GM21447 (cell line): ENCODE measurements at regions not wholly inside any gene's neighbourhood (a gene's known extent, or its start where the extent isn't known, plus 50 kb on each side); places are given as distances from the start of the nearest gene placed in this dataset.

Source experiments
- ATAC-seq: cut with Tn5 transposase; IDR thresholded peaks from one replicate; pipeline ENCODE4 v1.9.1; 2021; ENCODE audit not compliant: unreplicated experiment

DNA sequence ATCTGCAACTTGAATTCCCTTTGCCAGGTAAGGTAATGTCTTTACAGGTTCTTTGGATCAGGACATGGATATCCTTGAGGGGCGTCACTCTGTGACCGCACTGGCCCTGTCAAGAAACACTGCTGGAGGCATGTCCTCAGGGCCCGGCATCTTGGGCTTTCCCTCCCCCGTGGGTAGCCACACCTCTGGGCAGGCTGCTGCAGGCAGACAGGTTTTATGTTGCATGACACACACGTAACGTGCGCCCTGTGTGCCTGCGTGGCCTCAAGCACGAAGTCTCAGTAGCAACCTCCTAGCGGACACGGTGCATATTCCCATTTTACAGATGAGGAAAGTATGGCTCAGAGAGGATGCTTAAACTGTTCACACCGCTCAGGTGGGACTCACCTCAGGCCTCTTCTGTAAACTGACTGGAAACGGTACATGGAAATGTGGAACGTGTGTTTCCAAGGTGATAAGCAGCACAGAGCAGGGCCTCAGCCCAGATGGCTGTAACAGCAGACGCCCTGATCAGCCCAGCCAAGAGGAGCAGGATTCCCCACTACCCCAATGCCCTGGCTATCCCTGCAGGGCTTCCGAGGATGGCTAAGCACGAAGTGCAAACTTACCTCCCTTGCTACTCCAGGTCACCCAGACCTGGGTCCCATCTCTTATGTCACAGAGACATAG is 553.6 kb downstream of the TCERG1L start:
- ATAC-seq = no peak

GRCh38 chr10:130758529-130758928 is 553.0 kb downstream of the TCERG1L start:
- ATAC-seq = no peak

DNA sequence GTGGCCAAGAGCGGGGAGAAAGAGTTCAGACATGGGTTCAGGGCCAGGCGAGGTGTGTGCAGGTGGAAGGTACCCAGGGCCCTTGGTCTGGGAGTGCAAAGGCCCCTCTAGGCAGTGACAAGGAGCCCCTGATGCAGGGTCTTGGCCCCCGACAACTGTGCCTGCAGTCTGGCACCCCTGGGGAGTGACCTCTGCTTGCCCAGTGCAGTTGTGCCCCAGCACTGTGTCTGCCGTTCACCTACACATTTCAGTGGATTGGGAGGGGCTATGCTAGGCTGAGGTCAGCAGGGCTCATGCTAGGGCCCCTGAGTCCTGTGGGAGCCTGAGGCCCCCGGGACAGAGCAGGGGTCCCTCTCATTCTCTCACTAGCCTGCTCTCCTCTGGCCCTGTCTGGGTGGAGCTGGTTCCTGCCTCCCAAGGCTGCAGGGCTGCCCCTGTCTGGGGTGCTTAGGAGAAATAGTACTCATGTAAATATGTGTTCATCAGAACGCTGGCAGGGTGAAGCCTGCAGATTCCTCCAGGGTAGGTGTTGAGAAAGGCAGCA is 550.4 kb downstream of the TCERG1L start:
- no peak for ATAC-seq

GRCh38 chr10:130761788-130762301 is 549.7 kb downstream of the TCERG1L start:
- no peak for ATAC-seq

- ATAC-seq = no peak
Measured at GRCh38 chr10:130762491-130762890, 549.0 kb downstream of the TCERG1L start.

DNA sequence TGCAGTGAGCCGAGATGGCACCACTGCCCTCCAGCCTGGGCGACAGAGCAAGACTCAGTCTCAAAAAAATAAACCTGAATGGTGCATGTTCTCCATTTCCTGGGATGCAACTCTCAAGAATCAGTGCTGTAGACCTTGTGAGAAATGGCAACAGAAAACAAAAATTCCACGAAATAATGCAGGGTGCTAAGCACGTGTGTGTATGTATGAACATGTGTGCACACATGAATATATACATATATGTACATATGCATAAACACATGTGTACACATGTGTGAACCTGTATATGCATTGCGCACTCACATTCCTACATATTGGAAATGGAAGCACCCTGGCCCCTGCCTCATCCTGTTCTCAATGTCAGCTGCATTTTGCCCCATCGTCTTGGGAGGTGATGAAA is 548.5 kb downstream of the TCERG1L start:
- no peak for ATAC-seq

- ATAC-seq = no peak
Measured at GRCh38 chr10:130763491-130763890, 548.0 kb downstream of the TCERG1L start.

DNA sequence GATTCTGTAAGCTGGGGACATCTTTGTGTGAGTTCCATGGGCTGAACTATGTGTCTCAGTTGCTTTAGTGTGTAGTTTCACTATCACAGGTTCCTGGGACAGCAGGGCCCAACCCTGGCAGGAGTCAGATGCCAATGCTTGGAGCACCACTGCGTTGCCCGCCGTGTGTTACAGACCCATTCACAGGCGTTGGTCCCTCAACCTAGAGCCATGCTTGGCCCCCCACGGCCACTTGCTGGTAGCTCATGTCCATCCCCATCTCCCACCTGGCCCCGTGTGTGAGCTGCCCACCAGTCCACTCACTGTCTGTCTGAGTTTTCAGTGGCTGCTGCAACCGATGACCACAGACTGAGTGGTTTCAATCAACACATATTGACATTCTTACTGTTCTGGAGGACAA is 546.9 kb downstream of the TCERG1L start:
- ATAC-seq = no peak

DNA sequence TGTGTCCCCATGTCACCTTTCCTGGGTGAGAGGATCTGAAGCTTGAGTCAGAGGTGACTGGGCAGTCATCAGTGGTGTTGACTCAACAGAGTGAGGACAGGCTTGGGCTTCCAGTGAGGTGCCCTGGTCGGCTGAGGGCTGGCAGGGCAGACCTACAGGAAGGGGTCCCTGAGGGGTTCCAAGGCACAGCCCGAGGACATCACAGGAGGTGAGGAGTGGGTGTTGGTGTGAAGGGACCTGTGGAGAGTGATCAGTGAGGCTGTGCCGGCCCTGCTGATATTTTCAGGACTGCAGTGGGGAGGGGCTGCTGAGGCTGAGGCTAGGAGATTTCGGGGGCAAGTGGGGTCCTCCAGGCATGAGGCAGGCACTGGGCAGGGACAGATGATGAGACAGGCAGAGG is 545.5 kb downstream of the TCERG1L start:
- no peak for ATAC-seq

- no peak for ATAC-seq
Measured at GRCh38 chr10:130767116-130767730, 544.3 kb downstream of the TCERG1L start.

GRCh38 chr10:130769146-130770017 is 542.1 kb downstream of the TCERG1L start:
- no peak for ATAC-seq

DNA sequence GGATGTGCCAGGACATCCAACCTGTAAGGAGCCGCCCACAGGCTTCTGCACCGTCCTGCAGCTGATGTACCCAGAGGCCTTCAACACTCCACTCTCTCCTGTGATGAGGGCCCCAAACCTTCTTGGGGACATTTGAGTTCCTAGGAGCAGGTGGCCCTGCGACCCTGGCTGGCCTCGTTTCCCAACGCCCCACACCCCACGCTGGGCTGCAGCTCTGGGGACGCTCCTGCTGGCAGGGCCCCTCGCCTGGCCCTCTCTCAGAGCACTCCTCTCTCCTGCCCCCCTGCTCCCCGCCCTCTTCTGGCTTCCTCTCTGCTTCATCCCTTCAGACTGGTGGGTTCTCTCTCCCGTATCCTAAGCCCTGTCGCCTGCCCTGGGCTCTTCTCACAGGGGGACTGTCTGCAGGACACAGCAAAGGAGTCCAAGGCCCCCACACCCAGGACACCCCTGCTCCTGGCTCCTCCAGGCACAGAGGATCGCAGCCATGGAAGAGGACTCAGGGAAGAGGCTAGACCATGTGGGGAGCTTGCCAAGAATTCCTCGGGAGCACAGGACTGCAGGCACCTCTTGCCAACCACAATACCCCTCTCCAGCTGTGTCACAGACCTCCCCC is 541.4 kb downstream of the TCERG1L start:
- ATAC-seq = no peak

- ATAC-seq = no peak
Measured at GRCh38 chr10:130771491-130771946, 540.0 kb downstream of the TCERG1L start.

- no peak for ATAC-seq
Measured at GRCh38 chr10:130772056-130772455, 539.5 kb downstream of the TCERG1L start.

DNA sequence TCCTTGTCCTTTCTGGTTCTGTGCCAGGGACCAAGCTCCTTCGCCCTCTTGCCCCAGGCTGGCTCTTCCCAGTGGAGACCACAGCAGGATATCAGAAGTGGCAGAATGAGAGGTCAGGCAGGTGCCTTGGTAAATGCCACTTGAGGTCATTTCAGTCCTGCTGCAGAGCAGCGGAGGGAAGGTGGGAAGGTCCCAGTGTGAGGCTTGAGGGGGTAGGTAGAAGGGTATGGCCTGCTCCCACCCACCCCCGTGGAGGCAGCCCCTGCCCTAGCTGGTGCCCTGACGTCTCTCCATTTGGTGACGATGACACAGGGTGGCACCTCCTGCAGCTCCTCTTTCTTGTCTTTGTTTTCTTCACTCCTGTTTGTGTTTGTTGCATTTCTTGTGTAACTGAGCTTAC is 538.8 kb downstream of the TCERG1L start:
- ATAC-seq = no peak

GRCh38 chr10:130773941-130774340 is 537.6 kb downstream of the TCERG1L start:
- ATAC-seq = no peak

DNA sequence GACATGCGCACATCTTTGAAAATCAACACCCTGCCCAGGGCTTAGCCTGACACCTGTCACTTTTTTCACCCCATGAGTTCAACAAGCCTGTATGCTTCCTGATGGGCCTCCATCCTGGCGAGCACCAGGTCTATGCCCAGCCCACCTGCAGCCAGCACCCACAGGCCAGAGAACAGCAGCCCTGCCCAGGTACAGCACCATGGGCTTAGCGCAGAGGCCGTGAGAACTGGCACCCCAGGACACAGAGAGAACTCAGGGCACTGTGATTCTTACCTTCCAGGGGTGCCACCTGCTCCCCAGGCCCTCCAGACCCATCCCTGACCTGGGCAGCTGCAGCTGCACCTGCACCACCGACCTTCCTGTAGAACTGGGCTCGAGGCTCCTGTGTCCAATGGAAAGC is 536.6 kb downstream of the TCERG1L start:
- no peak for ATAC-seq

DNA sequence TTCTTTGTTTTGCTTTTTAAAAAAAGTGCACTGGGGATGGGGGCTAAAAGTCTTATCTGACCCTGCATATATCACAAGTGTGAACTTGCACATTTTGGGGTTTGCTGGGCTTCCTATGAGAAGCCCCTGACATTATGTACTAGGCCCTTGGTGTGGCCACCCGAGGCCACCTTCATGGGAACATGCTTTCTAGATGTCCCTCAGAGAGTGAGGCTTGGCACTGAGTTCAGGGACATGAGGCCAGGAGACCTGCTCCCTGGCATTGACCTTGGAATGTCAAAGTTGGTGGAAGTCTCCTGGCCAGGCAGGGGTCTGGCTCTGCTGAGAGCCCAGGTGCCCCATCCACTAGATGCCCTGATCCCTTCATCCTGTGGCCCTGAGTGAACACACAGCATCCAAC is 536.2 kb downstream of the TCERG1L start:
- no peak for ATAC-seq

DNA sequence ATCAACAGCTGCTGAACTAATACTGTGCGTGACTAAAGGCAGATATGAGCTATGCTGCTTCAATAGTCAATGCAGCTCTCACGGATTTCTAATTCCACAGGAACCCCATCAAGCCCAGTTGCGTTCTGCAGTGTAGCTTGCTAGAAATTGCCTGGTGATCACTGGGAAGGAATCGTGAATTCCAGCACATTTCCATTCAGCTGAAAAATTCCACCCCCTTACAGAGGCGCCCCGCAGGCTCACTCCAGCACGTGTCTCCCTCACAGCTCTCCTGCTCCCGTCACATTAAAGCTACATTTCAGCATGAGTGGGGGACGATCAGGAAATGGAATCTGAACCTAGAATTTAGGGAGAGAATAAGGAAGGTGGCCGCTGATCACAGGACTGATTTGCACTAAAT is 534.8 kb downstream of the TCERG1L start:
- no peak for ATAC-seq

GRCh38 chr10:130777507-130778165 is 533.9 kb downstream of the TCERG1L start:
- ATAC-seq = no peak
